ENCODE measurements at regions not wholly inside any gene's neighbourhood (a gene's known extent, or its start where the extent isn't known, plus 50 kb on each side); places are given as distances from the start of the nearest gene placed in this dataset.

GRCh38 chr2:30338475-30338874, 107.1 kb downstream of the LBH start:
- no peak overlapping the region for H3K4me3 ChIP-seq (ENCODE audit: low read length)
- no peak for TF ChIP-seq CTCF (conservative IDR thresholded peaks at IDR 0.05; ENCODE audit: low read depth, low read length)
- no peak for DNase-seq (ENCODE audit: low read depth)

GRCh38 chr2:30339071-30339470, 107.7 kb downstream of the LBH start:
- H3K4me3 ChIP-seq (ENCODE audit: low read length), result no peak overlapping the region
- TF ChIP-seq CTCF (conservative IDR thresholded peaks at IDR 0.05; ENCODE audit: low read depth, low read length), result no peak
- DNase-seq (ENCODE audit: low read depth), result no peak

GRCh38 chr2:30341500-30342267, 105.4 kb upstream of the LCLAT1 start:
- H3K4me3 ChIP-seq (ENCODE audit: low read length), result no peak overlapping the region
- DNase-seq (ENCODE audit: low read depth), result no peak
- TF ChIP-seq CTCF (conservative IDR thresholded peaks at IDR 0.05; ENCODE audit: low read depth, low read length), result no peak

GRCh38 chr2:30346471-30347169, 100.4 kb upstream of the LCLAT1 start:
- DNase-seq (ENCODE audit: low read depth), result no peak
- no peak overlapping the region for H3K4me3 ChIP-seq (ENCODE audit: low read length)
- TF ChIP-seq CTCF (conservative IDR thresholded peaks at IDR 0.05; ENCODE audit: low read depth, low read length), result no peak

GRCh38 chr2:30348825-30349224, 98.2 kb upstream of the LCLAT1 start:
- no peak for DNase-seq (ENCODE audit: low read depth)
- no peak overlapping the region for H3K4me3 ChIP-seq (ENCODE audit: low read length)
- TF ChIP-seq CTCF (conservative IDR thresholded peaks at IDR 0.05; ENCODE audit: low read depth, low read length), result no peak

GRCh38 chr2:30349691-30350090, 97.4 kb upstream of the LCLAT1 start:
- no peak for DNase-seq (ENCODE audit: low read depth)
- no peak for TF ChIP-seq CTCF (conservative IDR thresholded peaks at IDR 0.05; ENCODE audit: low read depth, low read length)
- no peak overlapping the region for H3K4me3 ChIP-seq (ENCODE audit: low read length)

GRCh38 chr2:30351116-30351515, 95.9 kb upstream of the LCLAT1 start:
- H3K4me3 ChIP-seq (ENCODE audit: low read length), result no peak overlapping the region
- no peak for DNase-seq (ENCODE audit: low read depth)
- TF ChIP-seq CTCF (conservative IDR thresholded peaks at IDR 0.05; ENCODE audit: low read depth, low read length), result no peak
